PFSK-1 (cell line): ENCODE measurements at regions not wholly inside any gene's neighbourhood (a gene's known extent, or its start where the extent isn't known, plus 50 kb on each side); places are given as distances from the start of the nearest gene placed in this dataset.

Experiments used
- FOXP2 ChIP-seq: optimal IDR thresholded peaks from 2 replicates; pipeline ENCODE3; 2011; ENCODE audit warnings: borderline replicate concordance, control low read depth, inconsistent platforms; ENCODE audit not compliant: insufficient read depth; ENCODE audit errors: extremely low read length, extremely low read depth
- POLR2AphosphoS5 ChIP-seq: IDR thresholded peaks from 2 replicates; pipeline ENCODE4 v1.6.1; 2012; ENCODE audit warnings: low read depth, mild to moderate bottlenecking, control low read depth, low read length, moderate library complexity
- REST ChIP-seq, 2 experiments: IDR thresholded peaks; 2 replicates each; pipeline versions ENCODE4 v1.6.1 to v1.8.0; 2011 to 2012; ENCODE audit warnings: low read depth in 2 of 2, low read length in 2 of 2, control low read depth in 1 of 2, inconsistent platforms in 1 of 2, mild to moderate bottlenecking in 1 of 2, moderate library complexity in 1 of 2; ENCODE audit not compliant: insufficient read depth in 1 of 2
- SIN3A ChIP-seq: IDR thresholded peaks from 2 replicates; pipeline ENCODE4 v1.6.1; 2012; ENCODE audit warnings: mild to moderate bottlenecking, low read length, moderate library complexity, borderline replicate concordance; ENCODE audit not compliant: insufficient read depth
- TAF1 ChIP-seq: IDR thresholded peaks from 2 replicates; pipeline ENCODE4 v1.6.1; 2012; ENCODE audit warnings: low read length, control low read depth, borderline replicate concordance; ENCODE audit not compliant: insufficient read depth

DNA sequence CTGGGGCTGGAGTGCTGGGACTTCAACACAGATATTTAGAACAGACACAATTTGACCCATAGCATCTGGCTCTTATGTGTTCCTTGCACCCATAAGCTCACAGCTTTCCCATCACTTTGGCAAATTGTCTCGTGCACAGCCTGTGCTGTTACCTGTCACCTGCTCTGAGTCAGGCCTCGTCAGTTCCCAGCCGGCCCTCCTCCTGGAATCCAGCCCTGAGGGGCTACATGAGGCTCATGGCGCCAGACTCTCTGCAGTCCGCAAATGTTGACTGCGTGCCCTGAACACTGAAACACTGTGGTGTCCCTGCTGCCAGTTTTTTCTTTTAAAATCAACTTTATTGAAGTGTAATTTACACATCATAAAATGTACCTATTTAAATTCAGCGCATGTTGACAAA, 65.4 kb upstream of the BZW1 start:
- TF ChIP-seq FOXP2 (no peak), TAF1 (no peak), SIN3A (no peak), REST (IDR thresholded peaks at IDR 0.05; ENCODE audit: insufficient read depth in 1 of 2, low read depth in 2 of 2, low read length in 2 of 2) (no peak), POLR2AphosphoS5 (no peak)

GRCh38 chr2:200747668-200748618, 63.8 kb upstream of the BZW1 start:
- no peak for TF ChIP-seq FOXP2
- TF ChIP-seq TAF1 = no peak

GRCh38 chr2:200748779-200749178, 62.9 kb upstream of the BZW1 start:
- TF ChIP-seq SIN3A (no peak), FOXP2 (no peak), REST (IDR thresholded peaks at IDR 0.05; ENCODE audit: insufficient read depth in 1 of 2, low read depth in 2 of 2, low read length in 2 of 2) (no peak), TAF1 (no peak), POLR2AphosphoS5 (no peak)

- TF ChIP-seq REST (IDR thresholded peaks at IDR 0.05; ENCODE audit: insufficient read depth in 1 of 2, low read depth in 2 of 2, low read length in 2 of 2) (no peak), FOXP2 (no peak), SIN3A (no peak), TAF1 (no peak), POLR2AphosphoS5 (no peak)
Measured at GRCh38 chr2:200749631-200750322, 61.9 kb upstream of the BZW1 start.

- TF ChIP-seq TAF1 (no peak), FOXP2 (no peak), SIN3A (no peak), POLR2AphosphoS5 (no peak), REST (IDR thresholded peaks at IDR 0.05; ENCODE audit: insufficient read depth in 1 of 2, low read depth in 2 of 2, low read length in 2 of 2) (no peak)
Measured at GRCh38 chr2:200750323-200750910, 61.3 kb upstream of the BZW1 start.
